ENCODE measurements at regions not wholly inside any gene's neighbourhood (a gene's known extent, or its start where the extent isn't known, plus 50 kb on each side); places are given as distances from the start of the nearest gene placed in this dataset.
"Not testable (repeated sequence)": the region's sequence is repeated elsewhere in the genome, so short reads cannot be mapped to it uniquely, and the experiment has no call there.

GRCh38 chr1:189992856-189993255, 484.8 kb downstream of the BRINP3 start:
- Histone ChIP-seq H3K36me3 (no peaks in the 10 kb centered on the region), H3K4me3 (no peak overlapping the region), H3K27me3 (no peaks in the 10 kb centered on the region), H3K9me3 (peaks cover 0 to 8% (median 0%) of the 10 kb centered on the region in 3 donors), H3K4me1 (no peaks in the 10 kb centered on the region), H3K27ac (no peak overlapping the region)
- intact Hi-C loops (cut with DNase I): no loop called here
- DNase-seq: no peak
- WGBS, 2 donors: 85 to 86% methylated on average over 10 to 11 of the region's 12 CpGs
- TF ChIP-seq, protein P1, sequence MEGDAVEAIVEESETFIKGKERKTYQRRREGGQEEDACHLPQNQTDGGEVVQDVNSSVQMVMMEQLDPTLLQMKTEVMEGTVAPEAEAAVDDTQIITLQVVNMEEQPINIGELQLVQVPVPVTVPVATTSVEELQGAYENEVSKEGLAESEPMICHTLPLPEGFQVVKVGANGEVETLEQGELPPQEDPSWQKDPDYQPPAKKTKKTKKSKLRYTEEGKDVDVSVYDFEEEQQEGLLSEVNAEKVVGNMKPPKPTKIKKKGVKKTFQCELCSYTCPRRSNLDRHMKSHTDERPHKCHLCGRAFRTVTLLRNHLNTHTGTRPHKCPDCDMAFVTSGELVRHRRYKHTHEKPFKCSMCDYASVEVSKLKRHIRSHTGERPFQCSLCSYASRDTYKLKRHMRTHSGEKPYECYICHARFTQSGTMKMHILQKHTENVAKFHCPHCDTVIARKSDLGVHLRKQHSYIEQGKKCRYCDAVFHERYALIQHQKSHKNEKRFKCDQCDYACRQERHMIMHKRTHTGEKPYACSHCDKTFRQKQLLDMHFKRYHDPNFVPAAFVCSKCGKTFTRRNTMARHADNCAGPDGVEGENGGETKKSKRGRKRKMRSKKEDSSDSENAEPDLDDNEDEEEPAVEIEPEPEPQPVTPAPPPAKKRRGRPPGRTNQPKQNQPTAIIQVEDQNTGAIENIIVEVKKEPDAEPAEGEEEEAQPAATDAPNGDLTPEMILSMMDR (IDR thresholded peaks at IDR 0.05): no peak
- TF ChIP-seq POLR2A (IDR thresholded peaks at IDR 0.05): no peak

- Histone ChIP-seq H3K27me3 (no peaks in the 10 kb centered on the region), H3K4me3 (no peak overlapping the region), H3K27ac (no peak overlapping the region), H3K4me1 (no peaks in the 10 kb centered on the region), H3K9me3 (no peaks in the 10 kb centered on the region), H3K36me3 (no peaks in the 10 kb centered on the region)
- intact Hi-C loops (cut with DNase I): no loop called here
- WGBS, 2 donors: 49 to 51% methylated on average over 3 of the region's 3 CpGs
- no peak for DNase-seq
- TF ChIP-seq POLR2A (IDR thresholded peaks at IDR 0.05): no peak
- TF ChIP-seq, protein P1 (IDR thresholded peaks at IDR 0.05): no peak
These were observed 477.2 kb downstream of the BRINP3 start for GRCh38 chr1:190000365-190000872.

DNA sequence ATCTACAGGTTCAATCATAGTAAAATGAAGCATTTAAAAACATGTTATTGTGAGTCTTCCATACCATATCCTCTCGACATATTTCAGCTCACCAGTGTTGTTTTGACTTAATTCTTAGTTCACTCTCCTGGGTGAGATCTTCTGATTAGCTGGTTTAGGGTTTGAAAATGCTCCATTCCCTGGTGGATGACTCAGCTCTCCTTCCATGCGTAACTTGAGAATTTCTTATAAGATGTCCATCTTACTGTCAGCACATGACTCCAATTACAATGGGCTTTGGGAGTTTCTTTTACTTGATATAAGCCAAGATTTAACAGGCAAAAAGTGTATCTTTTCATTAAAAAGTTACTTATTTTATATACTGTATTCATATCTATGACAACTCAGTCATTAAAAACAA, 476.5 kb downstream of the BRINP3 start:
- Histone ChIP-seq H3K4me3 (no peak overlapping the region), H3K27me3 (no peaks in the 10 kb centered on the region), H3K27ac (no peak overlapping the region), H3K4me1 (no peaks in the 10 kb centered on the region), H3K9me3 (no peaks in the 10 kb centered on the region), H3K36me3 (no peaks in the 10 kb centered on the region)
- intact Hi-C loops (cut with DNase I): no loop called here
- no peak for TF ChIP-seq POLR2A (IDR thresholded peaks at IDR 0.05)
- TF ChIP-seq, protein P1 (IDR thresholded peaks at IDR 0.05): no peak
- 68 to 79% methylated on average over 2 of the region's 2 CpGs for WGBS, 2 donors
- DNase-seq: no peak

DNA sequence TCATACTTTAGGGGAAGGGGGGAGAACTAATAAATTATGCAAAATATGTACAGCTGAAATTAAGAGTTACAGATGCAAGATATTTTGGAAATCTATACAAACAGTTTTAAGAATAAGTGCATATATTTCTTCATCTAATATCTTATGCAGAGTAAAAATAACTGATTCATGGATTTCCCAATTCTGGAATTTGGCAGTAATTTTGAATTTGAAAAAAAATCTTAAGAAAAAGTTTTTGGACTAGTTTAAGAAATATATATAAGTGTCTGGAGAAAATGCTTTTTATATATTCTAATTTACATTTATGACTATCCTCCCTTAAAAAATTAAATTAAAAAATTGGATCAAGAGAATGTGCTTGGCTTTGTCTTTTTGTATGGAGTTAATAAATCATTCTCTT, 474.3 kb downstream of the BRINP3 start:
- H3K27me3 ChIP-seq: no peaks in the 10 kb centered on the region
- TF ChIP-seq, protein P1 (IDR thresholded peaks at IDR 0.05): no peak
- no peak for TF ChIP-seq POLR2A (IDR thresholded peaks at IDR 0.05)
- H3K4me1 ChIP-seq: no peaks in the 10 kb centered on the region
- H3K27ac ChIP-seq: no peak overlapping the region
- intact Hi-C loops (cut with DNase I): no loop called here
- H3K4me3 ChIP-seq: no peak overlapping the region
- DNase-seq: no peak
- no peaks in the 10 kb centered on the region for H3K9me3 ChIP-seq
- no peaks in the 10 kb centered on the region for H3K36me3 ChIP-seq

GRCh38 chr1:190011585-190011984, 466.1 kb downstream of the BRINP3 start:
- Histone ChIP-seq H3K4me1 (no peaks in the 10 kb centered on the region), H3K4me3 (no peak overlapping the region), H3K27me3 (no peaks in the 10 kb centered on the region), H3K9me3 (no peaks in the 10 kb centered on the region), H3K27ac (no peak overlapping the region), H3K36me3 (no peaks in the 10 kb centered on the region)
- no peak for TF ChIP-seq POLR2A (IDR thresholded peaks at IDR 0.05)
- TF ChIP-seq, protein P1 (IDR thresholded peaks at IDR 0.05): no peak
- 67 to 73% methylated on average over 4 of the region's 4 CpGs for WGBS, 2 donors
- no peak for DNase-seq
- intact Hi-C loops (cut with DNase I): no loop called here

- H3K4me3 ChIP-seq; H3K27me3 ChIP-seq; H3K9me3 ChIP-seq; H3K36me3 ChIP-seq; intact Hi-C loops (cut with DNase I); DNase-seq; H3K4me1 ChIP-seq; H3K27ac ChIP-seq: not testable (repeated sequence)
- WGBS, 2 donors: 91 to 92% methylated on average over 15 to 16 of the region's 16 CpGs
These were observed 458.5 kb downstream of the BRINP3 start for GRCh38 chr1:190019151-190019550.

All from esophagus squamous epithelium (tissue), 5 donors.